PC-9 (cell line): ENCODE measurements at regions not wholly inside any gene's neighbourhood (a gene's known extent, or its start where the extent isn't known, plus 50 kb on each side); places are given as distances from the start of the nearest gene placed in this dataset.

Source experiments
- CTCF ChIP-seq: fragments of 200-600 bp; sonication (generic); conservative IDR thresholded peaks from 2 replicates; pipeline ENCODE4 v1.6.1; 2017; ENCODE audit warnings: mixed run types, antibody characterized with exemption, mild to moderate bottlenecking, moderate library complexity
- EZH2 ChIP-seq: fragments of 200-600 bp; sonication (generic); IDR thresholded peaks from 2 replicates; pipeline ENCODE4 v1.8.0; 2017; ENCODE audit warnings: antibody characterized with exemption, low read depth

DNA sequence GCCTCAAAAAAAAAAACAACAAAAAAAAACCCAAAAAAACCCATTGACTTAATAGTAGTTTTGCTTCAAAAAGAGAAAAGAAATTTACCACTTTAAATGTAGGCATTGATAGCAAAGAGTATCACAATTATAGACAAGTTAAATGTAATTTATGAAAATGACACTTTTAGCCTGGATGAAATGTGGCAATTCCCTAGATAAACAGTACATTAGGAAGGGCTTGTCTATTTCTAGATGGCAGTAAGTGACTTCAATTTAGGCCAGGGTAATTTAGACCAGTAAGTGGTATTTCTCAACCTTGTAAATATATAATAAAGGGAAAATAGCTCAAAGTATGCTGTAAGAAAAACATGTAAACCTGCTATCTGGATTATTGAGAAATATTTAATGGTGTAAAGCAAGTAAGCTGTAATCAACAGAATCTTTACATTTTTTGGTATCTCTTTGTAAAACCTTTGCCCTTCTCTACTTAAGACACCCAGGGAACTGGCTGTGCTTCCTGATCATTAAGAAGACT, 103.7 kb upstream of the RAPGEF2 start:
- TF ChIP-seq CTCF = no peak
- TF ChIP-seq EZH2 = no peak
